Common myeloid progenitor, CD34-positive (primary cell): ENCODE measurements at regions not wholly inside any gene's neighbourhood (a gene's known extent, or its start where the extent isn't known, plus 50 kb on each side); places are given as distances from the start of the nearest gene placed in this dataset.

Source experiments
- CTCF ChIA-PET: fragments of 350-600 bp; sonication (Branson Sonifier 250); formaldehyde crosslinking; loops from one replicate; lab custom pipeline; 2021; ENCODE audit warnings: antibody characterized with exemption; lab: Charles Lee
- POLR2A ChIA-PET: fragments of 350-600 bp; sonication (Branson Sonifier 250); formaldehyde crosslinking; loops from one replicate; lab custom pipeline; 2021; ENCODE audit warnings: antibody characterized with exemption; lab: Charles Lee
- DNase-seq, 3 donors: peaks; one replicate each; pipeline versions ENCODE4 v3.0.0 to v3.0.0-alpha.2; 2013
- H3K27ac ChIP-seq, 2 experiments: 1 replicate in 1 of 2; 2 replicates in 1 of 2; pipeline ENCODE4 v1.7.0; 2013; ENCODE audit warnings: inconsistent platforms in 2 of 2, low read length in 2 of 2, mild to moderate bottlenecking in 2 of 2, low read depth in 1 of 2, moderate library complexity in 1 of 2; ENCODE audit not compliant: severe bottlenecking in 2 of 2, insufficient read depth in 1 of 2, poor library complexity in 1 of 2
- H3K27me3 ChIP-seq, 5 experiments: replicated peaks in 2 of 5; 1 replicate in 3 of 5; 2 replicates in 2 of 5; pipeline versions ENCODE4 v1.6.1 to v1.7.0; 2013; ENCODE audit warnings: low read length in 4 of 5, mild to moderate bottlenecking in 2 of 5, moderate library complexity in 2 of 5, inconsistent platforms in 1 of 5; ENCODE audit not compliant: insufficient read depth in 5 of 5, control insufficient read depth in 4 of 5
- H3K36me3 ChIP-seq, 4 experiments: 1 replicate in 2 of 4; 2 replicates in 2 of 4; pipeline versions ENCODE4 v1.6.1 to v1.7.0; 2013; ENCODE audit warnings: low read length in 3 of 4, control low read depth in 1 of 4, mild to moderate bottlenecking in 1 of 4; ENCODE audit not compliant: control insufficient read depth in 4 of 4, insufficient read depth in 4 of 4
- H3K4me1 ChIP-seq, 4 experiments: 1 replicate in 3 of 4; 2 replicates in 1 of 4; pipeline versions ENCODE4 v1.6.1 to v1.7.1; 2013; ENCODE audit warnings: low read length in 3 of 4, mild to moderate bottlenecking in 3 of 4, control low read depth in 1 of 4, inconsistent platforms in 1 of 4, moderate library complexity in 1 of 4; ENCODE audit not compliant: control insufficient read depth in 4 of 4, insufficient read depth in 4 of 4; ENCODE audit errors: control extremely low read depth in 1 of 4
- H3K4me3 ChIP-seq, 7 experiments: 1 replicate in 4 of 7; 2 replicates in 3 of 7; pipeline versions ENCODE4 v1.5.1 to v1.7.0; 2013; ENCODE audit warnings: mild to moderate bottlenecking in 7 of 7, low read length in 6 of 7, moderate library complexity in 6 of 7, inconsistent platforms in 2 of 7, low read depth in 2 of 7, control low read depth in 1 of 7; ENCODE audit not compliant: insufficient read depth in 4 of 7, control insufficient read depth in 1 of 7; ENCODE audit errors: extremely low read depth in 1 of 7
- H3K9me3 ChIP-seq, 5 experiments: 1 replicate in 4 of 5; 2 replicates in 1 of 5; pipeline versions ENCODE4 v1.6.1 to v1.7.1; 2013; ENCODE audit warnings: low read length in 4 of 5, mild to moderate bottlenecking in 2 of 5, inconsistent platforms in 1 of 5, low read depth in 1 of 5, moderate library complexity in 1 of 5; ENCODE audit not compliant: control insufficient read depth in 4 of 5, insufficient read depth in 2 of 5; ENCODE audit errors: control extremely low read depth in 1 of 5
- WGBS: methylation state at CpG from one replicate; pipeline ENCODE4 v1.1.5; 2013; ENCODE audit not compliant: insufficient coverage; 5-methylcytosine and 5-hydroxymethylcytosine counted together

DNA sequence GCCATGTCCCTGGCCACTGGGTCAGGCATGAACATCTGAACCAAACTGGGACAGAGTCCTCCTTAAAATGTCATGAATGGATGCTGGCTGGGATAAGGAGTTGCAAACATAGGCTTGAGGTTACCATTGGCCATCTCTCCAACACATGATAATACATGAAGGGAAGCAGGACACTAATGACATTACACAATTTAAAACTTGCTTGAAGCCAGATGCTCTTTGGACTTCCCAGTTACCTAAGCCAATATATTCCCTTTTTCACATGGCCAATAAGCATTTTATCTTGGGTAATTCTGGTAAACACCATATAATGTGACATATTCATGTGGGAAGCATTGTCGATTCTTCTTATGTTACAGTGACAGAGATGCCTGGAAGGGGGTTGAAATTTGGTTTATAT lies 148.0 kb upstream of the PLN start:
- H3K4me3 ChIP-seq = no peak overlapping the region
- H3K36me3 ChIP-seq = no peaks in the 10 kb centered on the region
- H3K9me3 ChIP-seq = no peaks in the 10 kb centered on the region
- ChIA-PET CTCF (no interaction called here), POLR2A (no interaction called here)
- no peaks in the 10 kb centered on the region for H3K4me1 ChIP-seq
- no CpG with 5 or more reads among the region's 1 CpG for WGBS
- no peaks in the 10 kb centered on the region for H3K27me3 ChIP-seq
- no peak for DNase-seq
- H3K27ac ChIP-seq = no peak overlapping the region

DNA sequence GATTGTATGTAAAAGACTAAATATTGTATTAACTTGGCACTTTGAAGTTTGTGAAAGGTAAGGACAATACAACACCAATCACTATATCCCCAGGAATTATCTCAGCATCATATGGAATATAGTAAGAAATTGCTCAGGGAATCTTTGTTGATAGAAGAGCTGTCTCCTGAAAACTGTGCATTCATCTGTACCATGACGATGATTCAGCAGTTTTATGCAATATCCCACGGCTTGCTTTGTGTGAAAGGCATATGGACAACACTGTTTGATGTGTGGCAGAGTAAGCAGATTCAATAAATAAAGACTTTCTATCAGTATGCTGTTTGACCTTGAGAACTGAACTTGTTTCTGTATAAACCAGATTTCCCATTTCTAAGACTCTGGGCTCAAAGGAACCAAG lies 147.5 kb upstream of the PLN start:
- Histone ChIP-seq H3K36me3 (no peaks in the 10 kb centered on the region), H3K27me3 (no peaks in the 10 kb centered on the region), H3K9me3 (no peaks in the 10 kb centered on the region), H3K4me1 (no peaks in the 10 kb centered on the region), H3K27ac (no peak overlapping the region), H3K4me3 (no peak overlapping the region)
- WGBS = no CpG with 5 or more reads among the region's 2 CpGs
- no peak for DNase-seq
- ChIA-PET POLR2A (no interaction called here), CTCF (no interaction called here)

DNA sequence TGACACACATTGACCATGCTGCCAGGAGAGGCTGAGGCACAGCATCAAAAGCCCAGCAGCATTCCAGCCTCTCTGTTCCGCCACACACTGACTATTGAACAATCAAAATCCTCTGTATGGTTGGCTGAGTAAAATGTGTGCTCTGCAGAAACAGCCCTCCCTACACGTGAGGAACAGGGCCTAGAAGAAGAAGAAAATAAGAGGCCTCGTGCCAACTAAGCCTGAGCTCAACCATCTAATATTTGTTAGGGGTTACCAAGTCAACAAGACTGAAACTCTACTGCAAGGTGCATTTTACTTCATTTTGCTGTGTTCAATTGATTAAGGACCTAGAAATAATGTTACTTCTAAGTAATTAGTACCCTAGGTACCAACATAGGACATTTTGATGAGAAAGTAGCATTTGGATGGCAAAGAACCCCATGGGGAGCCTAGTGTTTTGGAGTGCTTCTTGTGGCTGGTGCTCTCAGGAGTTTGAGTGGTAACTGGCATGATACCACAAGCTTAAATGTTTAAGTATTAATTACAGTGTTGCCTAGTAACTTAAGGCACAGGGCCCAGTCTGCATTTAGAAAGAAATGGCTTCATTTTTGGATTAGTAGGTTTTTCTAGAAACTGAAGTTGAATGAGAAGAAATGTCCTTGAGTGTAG lies 146.6 kb upstream of the PLN start:
- Histone ChIP-seq H3K4me3 (no peak overlapping the region), H3K9me3 (no peaks in the 10 kb centered on the region), H3K27me3 (no peaks in the 10 kb centered on the region), H3K27ac (no peak overlapping the region), H3K36me3 (no peaks in the 10 kb centered on the region), H3K4me1 (no peaks in the 10 kb centered on the region)
- DNase-seq = no peak
- ChIA-PET POLR2A (no interaction called here), CTCF (no interaction called here)
- WGBS = 75% methylated on average over 2 of the region's 3 CpGs

DNA sequence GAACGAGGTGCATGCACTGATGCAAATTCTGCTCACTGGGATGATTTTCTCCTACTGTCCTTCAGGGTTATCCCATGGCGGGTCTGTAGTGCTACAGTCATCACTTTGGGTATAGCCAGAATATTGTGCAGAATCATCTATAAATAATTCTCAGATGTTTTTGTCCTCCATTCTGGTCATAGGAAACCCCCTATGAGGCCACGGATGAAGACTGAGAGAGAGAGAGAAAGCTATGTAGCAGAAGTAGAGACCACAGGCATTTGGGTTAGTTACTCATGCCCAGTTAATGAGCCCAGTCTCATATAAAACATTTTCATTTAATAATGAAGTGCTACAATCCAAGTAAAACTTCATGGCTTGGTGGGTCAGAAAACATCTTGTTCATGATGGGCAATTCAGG lies 145.1 kb upstream of the PLN start:
- H3K36me3 ChIP-seq = no peaks in the 10 kb centered on the region
- DNase-seq = no peak
- 89% methylated on average over 1 of the region's 3 CpGs for WGBS
- ChIA-PET CTCF (no interaction called here), POLR2A (no interaction called here)
- peaks cover 0 to under 1% (median 0%) of the 10 kb centered on the region in 5 experiments for H3K9me3 ChIP-seq
- no peak overlapping the region for H3K27ac ChIP-seq
- H3K27me3 ChIP-seq = no peaks in the 10 kb centered on the region
- no peak overlapping the region for H3K4me3 ChIP-seq
- H3K4me1 ChIP-seq = no peaks in the 10 kb centered on the region

DNA sequence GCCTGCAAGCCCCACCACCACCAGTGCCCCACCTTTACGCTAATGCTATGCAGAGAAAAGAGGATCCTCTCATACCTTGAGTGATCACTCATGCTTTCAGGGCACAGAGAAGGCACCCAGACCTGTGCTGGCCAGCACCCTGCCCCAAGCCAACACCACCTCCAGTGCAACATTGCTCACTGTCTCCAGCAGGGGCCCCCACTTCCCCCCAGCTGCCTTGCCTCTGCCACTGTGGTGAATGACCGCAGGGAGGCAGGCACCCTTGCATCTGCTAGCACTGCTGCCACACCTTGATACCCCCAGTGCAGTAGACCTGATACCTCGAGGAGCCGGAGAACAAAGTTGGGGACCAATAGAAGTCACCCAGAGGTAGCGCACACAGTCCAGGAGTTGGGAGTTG lies 139.2 kb upstream of the PLN start:
- Histone ChIP-seq H3K4me1 (no peaks in the 10 kb centered on the region), H3K36me3 (no peaks in the 10 kb centered on the region), H3K9me3 (peaks cover 0 to 9% (median 0%) of the 10 kb centered on the region in 5 experiments), H3K4me3 (no peak overlapping the region), H3K27me3 (no peaks in the 10 kb centered on the region), H3K27ac (no peak overlapping the region)
- POLR2A ChIA-PET = no interaction called here
- CTCF ChIA-PET = no interaction called here
- WGBS = 100% methylated on average over 2 of the region's 5 CpGs
- DNase-seq = no peak

DNA sequence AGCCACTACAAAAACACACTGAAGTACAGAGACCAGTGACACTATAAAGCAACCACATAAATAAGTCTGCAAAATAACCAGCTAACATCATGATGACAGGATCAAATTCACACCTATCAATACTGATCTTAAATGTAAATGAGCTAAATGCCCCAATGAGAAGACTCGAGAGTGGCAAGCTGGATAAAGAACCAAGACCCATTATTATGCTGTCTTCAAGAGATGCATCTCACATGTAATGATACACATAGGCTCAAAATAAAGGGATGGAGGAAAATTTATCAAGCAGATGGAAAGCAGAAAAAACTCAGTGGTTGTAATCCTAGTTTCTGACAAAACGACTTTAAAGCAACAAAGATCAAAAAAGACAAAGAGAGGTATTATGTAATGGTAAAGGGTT lies 138.1 kb upstream of the PLN start:
- peaks cover 0 to 9% (median 0%) of the 10 kb centered on the region in 5 experiments for H3K9me3 ChIP-seq
- CTCF ChIA-PET = no interaction called here
- H3K4me3 ChIP-seq = no peak overlapping the region
- DNase-seq = no peak
- H3K4me1 ChIP-seq = no peaks in the 10 kb centered on the region
- no CpG with 5 or more reads among the region's 2 CpGs for WGBS
- H3K27me3 ChIP-seq = no peaks in the 10 kb centered on the region
- no peaks in the 10 kb centered on the region for H3K36me3 ChIP-seq
- POLR2A ChIA-PET = no interaction called here
- H3K27ac ChIP-seq = no peak overlapping the region
